Stimulated activated naive CD8-positive, alpha-beta T cell treated with anti-CD3 and anti-CD28 coated beads, Interleukin-15, Interleukin-2, amounts not matched to agents 100 U/mL and 50 U/mL, for 24 hours (primary cell): ENCODE measurements at regions not wholly inside any gene's neighbourhood (a gene's known extent, or its start where the extent isn't known, plus 50 kb on each side); places are given as distances from the start of the nearest gene placed in this dataset.

ENCODE experiments used
- ATAC-seq: fragments of 150-1000 bp; cut with Tn5 transposase; one replicate; pipeline ENCODE4 v1.10.0; 2021
- DNase-seq: peaks from one replicate; pipeline ENCODE4 v3.0.0; 2021

- ATAC-seq (no peak), DNase-seq (no peak)
Observed at GRCh38 chr15:99921101-99921500, 187.9 kb upstream of the LYSMD4 start.

- ATAC-seq (no peak), DNase-seq (no peak)
Observed at GRCh38 chr15:99918072-99918471, 184.8 kb upstream of the LYSMD4 start.

DNA sequence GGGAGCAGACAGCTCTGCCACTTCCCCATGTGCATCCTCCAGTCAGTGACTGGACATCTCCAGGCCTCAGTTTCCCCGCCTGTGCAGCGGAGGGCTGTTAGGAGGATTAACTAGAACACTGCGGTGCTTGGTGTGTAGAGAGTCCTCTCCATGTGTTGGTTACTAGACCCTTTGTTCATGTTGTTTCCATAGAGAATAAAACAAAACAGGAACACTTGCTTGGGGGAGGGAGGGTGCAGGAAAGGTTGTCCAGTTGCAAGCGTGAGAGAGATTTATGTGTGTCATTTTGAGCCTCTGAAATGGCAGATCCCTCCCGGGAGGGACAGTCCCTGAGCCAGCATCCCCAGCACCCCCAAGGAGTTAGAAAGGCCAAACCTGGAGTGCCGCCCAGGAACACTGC lies 184.0 kb upstream of the LYSMD4 start:
- no peak for ATAC-seq
- DNase-seq, result no peak

DNA sequence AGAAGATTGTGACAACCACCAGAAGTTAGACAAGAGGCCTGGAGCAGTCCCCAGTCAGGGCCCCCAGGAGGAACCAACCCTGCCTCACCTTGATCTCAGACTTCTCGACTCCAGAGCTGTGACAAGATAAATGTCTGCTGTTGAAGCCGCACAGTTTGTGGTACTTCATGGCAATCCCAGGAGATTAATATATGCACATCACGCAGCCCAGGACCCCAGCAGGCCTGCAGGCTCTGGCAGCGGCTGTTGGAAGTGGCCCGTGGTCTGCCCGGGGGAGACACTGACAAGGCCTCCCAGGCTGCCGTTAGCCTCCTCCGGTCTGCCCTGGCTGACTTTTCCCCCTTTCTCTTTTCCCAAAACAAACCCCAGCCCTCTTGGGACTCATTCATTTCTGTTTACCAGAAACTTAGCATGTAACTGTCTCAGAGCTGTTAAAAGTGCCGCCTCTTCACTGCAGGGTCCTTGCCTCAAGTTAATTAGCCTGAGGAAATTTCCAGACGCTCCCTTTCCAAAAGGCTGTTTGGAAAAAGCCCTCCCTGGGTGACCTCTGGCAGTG lies 183.5 kb upstream of the LYSMD4 start:
- DNase-seq (no peak), ATAC-seq (no peak)

GRCh38 chr15:99914723-99915122 lies 181.5 kb upstream of the LYSMD4 start:
- ATAC-seq (no peak), DNase-seq (no peak)

- no peak for DNase-seq
- no peak for ATAC-seq
Observed at GRCh38 chr15:99911816-99912215, 178.6 kb upstream of the LYSMD4 start.

- no peak for ATAC-seq
- no peak for DNase-seq
Observed at GRCh38 chr15:99909592-99910295, 176.5 kb upstream of the LYSMD4 start.

GRCh38 chr15:99907698-99908097 lies 174.5 kb upstream of the LYSMD4 start:
- no peak for DNase-seq
- no peak for ATAC-seq

- ATAC-seq, result no peak
Observed at GRCh38 chr15:99906793-99907192, 173.6 kb upstream of the LYSMD4 start.

GRCh38 chr15:99906311-99906710 lies 173.1 kb upstream of the LYSMD4 start:
- no peak for ATAC-seq
- no peak for DNase-seq

More at GRCh38 chr15:99906793-99907192, 173.6 kb upstream of the LYSMD4 start:
- DNase-seq, result no peak

DNA sequence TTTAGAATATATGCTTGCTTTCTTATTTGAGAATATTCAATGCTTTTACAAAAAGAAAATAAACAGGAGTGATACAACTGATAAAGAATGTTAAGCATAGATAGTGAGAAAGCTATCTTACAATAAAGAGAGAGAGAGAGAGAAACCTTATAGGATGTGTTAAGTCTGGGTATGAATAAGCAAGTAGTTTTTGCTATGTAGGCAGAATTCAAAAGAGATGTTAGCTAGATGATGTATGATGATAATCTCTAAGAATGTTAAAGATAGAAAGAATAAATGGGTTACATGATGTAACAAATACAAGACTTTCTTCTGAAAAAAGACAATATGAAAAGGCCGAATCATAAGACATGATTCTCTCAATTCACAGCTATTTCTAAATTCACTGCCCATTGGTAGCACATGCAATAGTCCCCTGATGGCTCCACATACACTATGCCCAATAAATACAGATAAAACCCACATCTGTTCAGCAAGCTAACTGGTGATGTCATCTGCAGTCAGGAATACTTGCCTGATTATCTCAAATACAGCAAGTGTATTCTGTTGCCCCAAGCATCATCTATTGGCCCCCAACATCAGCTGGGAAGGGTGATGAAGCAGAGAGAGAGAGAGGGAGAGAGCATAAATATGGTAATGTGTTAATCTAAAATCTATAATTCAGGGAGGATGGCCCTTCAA lies 169.2 kb upstream of the LYSMD4 start:
- ATAC-seq (no peak), DNase-seq (no peak)

GRCh38 chr15:99895956-99896311 lies 162.7 kb upstream of the LYSMD4 start:
- DNase-seq (no peak), ATAC-seq (no peak)

DNA sequence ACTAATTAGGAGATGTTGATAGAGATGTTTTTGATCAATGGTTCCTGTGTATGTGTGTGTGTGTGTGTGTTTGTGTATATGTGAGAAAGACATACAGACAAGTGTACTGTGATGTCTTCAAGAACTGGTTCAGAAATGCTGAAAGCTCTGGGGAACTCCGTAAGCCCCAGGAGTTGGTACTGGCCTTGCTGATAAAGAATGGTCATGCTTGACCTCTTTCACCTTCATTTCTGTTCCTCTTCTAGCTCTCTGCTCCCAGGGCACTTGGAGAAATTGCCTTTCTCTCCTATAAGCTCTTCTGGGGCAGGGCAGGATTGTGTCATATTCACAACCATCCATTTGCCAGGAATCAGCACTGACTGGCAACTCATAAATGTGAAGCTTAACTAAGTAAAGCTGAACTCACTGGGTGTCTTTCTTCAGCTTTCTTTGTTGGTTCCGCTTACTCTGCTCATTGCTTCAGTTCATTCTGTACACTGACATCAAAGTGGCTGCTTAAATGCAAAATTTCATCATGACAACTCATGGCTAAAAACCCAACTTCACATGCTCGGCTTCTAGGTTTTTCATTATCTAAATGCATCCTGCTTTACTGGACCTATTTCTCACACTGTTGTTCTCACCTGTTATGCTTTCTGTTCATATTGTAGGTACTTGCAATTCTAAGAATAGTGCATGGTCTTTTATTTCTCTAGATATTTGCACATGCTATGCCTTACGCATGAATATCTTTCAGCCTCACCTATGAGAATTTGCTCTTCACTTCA lies 162.1 kb upstream of the LYSMD4 start:
- ATAC-seq (no peak), DNase-seq (no peak)

DNA sequence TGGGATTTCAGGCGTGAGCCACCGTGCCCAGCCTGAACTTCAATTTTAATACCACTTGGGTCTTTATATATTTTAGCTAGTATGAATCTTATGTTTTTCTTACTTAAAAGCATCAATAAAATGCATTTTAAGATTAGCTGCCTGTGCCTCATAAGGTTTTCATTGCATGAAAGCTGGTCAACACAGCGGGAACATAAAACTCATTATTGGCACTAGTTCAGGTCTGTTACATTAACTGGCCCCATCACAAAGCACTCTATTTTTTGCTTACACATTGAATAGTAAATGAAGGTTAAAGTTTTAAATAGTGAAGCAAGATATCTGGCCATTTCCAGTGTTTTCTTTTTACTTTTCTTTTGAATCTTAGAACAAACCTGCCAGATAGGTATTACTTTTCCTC lies 145.6 kb upstream of the LYSMD4 start:
- ATAC-seq (no peak), DNase-seq (no peak)

DNA sequence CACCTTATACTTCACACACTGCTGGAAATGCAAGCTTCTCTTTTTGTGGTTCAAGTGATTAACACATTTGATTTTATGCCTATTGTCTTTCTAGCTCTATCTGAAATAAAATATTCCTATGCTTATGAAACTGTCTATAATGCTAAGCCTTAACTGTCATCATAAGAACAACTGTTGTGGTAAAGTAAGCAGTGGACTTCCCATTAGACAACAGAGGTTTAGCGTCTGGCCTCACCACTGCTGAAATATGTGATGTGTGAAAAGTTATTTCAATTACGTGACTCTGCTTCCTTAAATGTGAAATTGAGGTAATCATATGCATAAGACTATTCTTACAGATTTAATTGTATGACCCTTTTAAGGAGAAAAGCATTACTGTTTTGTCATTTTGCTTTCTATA lies 140.2 kb upstream of the LYSMD4 start:
- ATAC-seq (no peak), DNase-seq (no peak)

DNA sequence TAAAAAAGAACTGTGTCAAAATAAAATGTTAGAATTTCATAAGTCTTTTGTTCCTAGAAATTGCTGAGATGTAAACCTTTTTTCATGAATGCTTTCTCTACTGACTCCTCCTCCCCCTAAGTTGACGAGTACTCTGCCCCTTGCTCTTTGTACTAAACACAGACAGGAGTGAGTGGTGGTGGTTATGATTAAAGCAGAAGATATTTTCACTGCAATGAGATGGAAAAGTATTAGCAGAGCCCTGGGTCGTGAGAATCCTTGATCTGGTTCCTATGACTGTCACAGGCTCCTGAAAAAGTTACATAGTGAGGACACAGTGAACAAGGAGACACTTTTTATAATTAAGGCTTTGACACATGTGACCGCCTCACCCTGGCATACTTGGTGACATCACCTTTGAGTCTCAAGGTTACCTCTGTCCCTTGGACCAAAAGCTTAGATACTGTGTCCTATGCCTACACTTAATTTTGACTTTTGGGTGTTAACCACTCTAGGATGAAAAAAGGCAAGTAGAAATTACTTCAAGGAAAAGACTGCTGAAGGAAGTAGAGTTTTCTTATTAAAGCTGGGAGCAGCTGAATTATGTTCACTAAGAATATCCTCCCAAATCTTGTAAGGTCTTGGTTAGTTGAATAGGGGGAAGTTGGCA lies 130.4 kb upstream of the LYSMD4 start:
- no peak for ATAC-seq

GRCh38 chr15:99857836-99858235 lies 124.6 kb upstream of the LYSMD4 start:
- DNase-seq, result no peak
- no peak for ATAC-seq

More for the DNA sequence above, 130.4 kb upstream of the LYSMD4 start:
- DNase-seq, result no peak

DNA sequence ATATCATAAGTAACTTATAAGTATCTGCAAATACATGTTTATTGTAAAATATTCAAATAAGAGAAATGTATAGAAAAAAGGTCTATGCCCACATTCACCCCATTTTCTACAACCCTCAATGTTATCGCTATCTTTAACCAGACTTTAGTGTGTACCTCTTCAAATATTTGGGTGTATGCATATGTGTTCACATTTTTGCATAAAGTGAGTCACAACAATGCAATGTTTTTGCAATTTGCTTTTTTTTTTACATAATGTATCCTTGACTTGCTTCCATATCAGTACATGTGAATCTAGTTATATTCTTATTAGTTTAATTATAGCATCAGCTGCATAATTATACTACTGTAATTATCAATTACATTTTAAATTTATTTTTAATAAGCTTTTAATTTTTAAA lies 117.3 kb upstream of the LYSMD4 start:
- no peak for ATAC-seq
- DNase-seq, result no peak

- ATAC-seq, result peak; percentile 91
- no peak for DNase-seq
Observed at GRCh38 chr15:99845009-99845408, 111.8 kb upstream of the LYSMD4 start.

DNA sequence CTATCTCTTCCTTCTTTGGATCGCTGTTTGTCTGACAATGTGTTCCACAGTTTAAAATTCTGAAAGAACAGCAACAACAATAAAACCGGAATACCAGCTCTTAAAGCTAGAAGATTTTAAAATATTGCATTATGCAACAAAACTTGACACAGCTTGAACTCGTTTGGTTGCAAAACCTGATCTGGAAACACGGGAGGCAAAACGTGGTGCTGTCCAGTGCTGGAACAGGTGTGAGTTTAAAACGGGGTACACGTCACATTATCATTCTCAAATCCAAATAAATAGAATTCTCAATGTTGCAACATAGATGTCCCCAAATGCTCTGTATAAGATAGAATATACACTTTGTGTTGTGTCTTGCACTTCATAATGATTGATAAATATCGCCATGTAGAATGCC lies 110.9 kb upstream of the LYSMD4 start:
- no peak for DNase-seq
- ATAC-seq, result no peak

DNA sequence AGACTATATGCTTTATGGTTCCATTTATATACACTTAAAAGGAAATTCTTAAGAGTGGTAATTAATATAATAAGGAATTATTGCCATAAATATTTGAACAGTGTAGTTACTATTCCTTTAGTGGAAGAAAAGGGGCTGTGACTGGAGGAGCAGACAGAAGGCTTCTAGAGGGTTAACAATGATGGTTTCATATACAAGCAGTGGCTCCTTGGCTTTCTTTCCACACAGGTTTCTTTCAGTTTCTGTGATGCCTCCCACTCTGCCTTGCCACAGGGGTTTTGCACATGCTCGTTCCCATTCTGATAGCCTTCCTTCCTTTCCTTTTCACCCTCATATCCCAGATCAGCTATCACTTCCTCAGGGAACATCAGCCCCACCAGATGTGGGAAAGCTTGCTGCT lies 108.8 kb upstream of the LYSMD4 start:
- ATAC-seq (peak; percentile 47), DNase-seq (peak; percentile 19)

DNA sequence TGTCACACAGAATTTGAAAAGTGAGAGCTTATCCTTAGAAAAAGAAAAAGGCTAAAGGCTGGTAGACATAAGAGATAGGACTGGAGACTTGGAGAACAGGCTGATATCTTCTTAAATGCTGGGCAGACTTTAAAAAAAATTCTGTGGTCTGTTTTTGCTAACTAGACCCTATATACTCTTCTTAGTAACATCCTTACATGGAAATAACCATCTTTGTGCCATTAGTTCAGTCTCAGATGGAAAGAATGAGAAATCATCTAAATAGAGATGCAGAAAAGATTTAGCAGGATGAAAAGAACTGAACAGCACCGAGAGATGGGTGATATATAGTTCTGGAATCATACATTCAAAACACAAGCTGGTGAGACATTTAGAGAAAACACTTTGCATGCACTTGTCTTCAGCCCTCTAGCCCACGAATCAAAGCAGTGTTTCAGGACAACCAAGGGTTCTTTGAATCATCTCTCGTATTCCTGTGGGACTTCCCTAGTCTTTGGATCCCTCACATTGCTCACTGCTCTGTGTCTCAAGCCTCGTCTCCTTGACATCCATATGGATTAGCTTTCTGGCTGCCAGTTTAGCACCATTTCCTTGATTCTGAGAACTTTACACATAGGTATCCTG lies 93.0 kb upstream of the LYSMD4 start:
- DNase-seq (no peak), ATAC-seq (peak; percentile 96)
